GM19395 (cell line): ENCODE measurements at regions not wholly inside any gene's neighbourhood (a gene's known extent, or its start where the extent isn't known, plus 50 kb on each side); places are given as distances from the start of the nearest gene placed in this dataset.
A peak's percentile ranks its signal among the peaks of the same experiment; 100 is the strongest.
"Not testable (repeated sequence)": the region's sequence is repeated elsewhere in the genome, so short reads cannot be mapped to it uniquely, and the experiment has no call there.

Source experiments
- ATAC-seq: cut with Tn5 transposase; IDR thresholded peaks from one replicate; pipeline ENCODE4 v1.9.1; 2021; ENCODE audit warnings: mild to moderate bottlenecking, moderate library complexity; ENCODE audit not compliant: unreplicated experiment

GRCh38 chr5:10130881-10131280 is 118.8 kb downstream of the ATPSCKMT start:
- no peak for ATAC-seq

GRCh38 chr5:10126900-10127299 is 122.8 kb downstream of the ATPSCKMT start:
- no peak for ATAC-seq

DNA sequence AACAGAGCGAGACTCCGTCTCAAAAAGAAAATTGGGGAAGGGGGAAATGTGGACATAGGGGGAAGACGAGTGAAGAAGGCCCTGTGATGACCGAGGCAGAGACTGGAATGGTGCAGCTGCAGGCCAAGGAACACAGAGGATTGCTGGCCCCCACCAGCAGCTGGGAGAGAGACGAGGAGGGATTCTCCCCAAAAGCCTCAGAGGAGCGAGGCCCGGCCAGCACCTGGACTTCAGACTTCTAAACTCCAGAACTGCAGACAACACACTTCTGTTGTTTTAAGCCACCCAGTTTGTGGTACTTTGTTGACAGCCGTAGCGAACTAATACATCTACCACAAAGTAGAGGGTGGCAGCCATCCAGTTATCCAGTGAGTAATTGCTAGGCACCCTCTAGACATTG is 124.6 kb downstream of the ATPSCKMT start:
- ATAC-seq, result no peak

GRCh38 chr5:10124287-10124686 is 125.4 kb downstream of the ATPSCKMT start:
- no peak for ATAC-seq

DNA sequence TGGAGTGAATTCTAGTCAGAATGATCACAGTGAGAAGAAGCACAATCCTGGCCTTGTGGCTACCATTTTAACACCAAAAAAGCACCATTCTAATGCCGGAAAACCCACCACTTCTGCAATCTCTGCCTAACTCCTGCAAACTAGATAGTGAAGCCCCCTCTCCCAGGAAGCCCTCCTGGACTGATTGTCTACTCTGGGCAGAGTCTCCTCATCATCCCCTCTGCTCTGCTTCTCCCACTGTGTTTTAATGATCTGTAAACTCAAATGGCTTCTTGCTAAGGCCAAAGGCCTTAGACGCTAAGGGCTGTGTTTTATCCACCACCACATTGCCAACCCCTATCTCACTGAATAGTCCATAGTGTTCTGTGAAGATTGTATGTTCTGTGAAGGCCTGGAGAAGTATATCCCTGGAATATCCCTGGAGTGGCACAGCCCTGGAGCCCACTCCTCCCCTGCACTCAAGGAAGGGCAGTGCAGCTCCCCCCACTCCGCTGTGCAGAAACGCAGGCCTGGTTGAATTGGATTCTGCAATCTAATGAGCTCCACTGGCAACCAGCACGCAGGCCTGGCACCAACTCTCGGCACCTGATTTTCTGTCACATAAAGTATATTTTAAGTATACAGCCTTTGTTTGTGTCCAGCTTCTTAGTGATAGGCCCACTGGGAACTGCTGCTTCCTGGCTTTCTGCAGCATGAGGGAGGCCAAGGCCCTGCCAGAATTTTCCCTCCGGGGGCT is 126.3 kb downstream of the ATPSCKMT start:
- no peak for ATAC-seq

DNA sequence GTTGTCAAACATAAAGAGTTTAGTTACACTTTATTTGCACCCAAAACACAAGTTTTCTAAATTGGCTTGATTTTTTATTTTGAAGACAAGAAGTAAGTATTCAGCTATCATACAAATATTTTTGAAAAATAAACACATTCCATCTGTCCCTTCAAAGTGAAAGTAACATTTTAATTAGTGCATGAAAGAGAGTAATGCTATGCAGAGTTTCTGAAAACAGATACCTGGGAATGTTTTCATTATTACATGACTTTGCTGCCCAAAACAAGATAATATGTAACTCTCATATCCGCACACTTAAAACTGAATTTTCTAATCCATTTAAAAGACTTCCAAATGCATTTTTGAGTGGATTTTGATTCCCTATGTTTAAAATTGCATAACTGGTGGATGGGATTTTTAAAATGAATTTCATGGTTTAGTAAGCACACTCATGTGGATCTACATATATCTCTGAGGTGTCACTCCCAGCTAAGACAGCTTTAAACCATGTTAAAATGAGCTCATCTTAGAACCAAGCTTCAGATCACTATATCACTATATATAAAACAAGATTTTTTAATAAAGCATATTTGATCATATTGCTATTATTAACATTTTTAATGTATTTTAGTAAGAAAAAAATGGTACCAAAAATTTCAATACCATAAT is 127.5 kb downstream of the ATPSCKMT start:
- no peak for ATAC-seq

DNA sequence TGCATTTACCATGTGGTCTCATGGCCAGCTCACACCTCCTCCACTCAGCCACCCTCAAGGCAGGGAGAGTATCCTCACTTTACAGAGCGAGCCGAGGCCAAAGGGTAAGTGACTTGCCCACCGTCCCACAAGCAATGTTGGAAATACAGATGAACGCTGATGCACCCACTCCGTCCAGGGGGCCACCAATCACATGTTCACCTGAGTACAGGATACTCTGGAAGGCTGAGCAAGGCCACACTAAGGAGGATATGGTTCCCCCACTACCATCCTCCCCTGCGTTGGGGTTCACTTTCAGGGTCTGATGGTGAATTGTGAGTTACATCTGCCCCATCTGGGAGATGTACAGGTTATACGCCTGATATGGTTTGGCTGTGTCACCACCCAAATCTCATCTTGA is 128.8 kb downstream of the ATPSCKMT start:
- ATAC-seq, result no peak

GRCh38 chr5:10118150-10118549 is 131.5 kb downstream of the ATPSCKMT start:
- ATAC-seq, result no peak

- no peak for ATAC-seq
These were observed 133.1 kb downstream of the ATPSCKMT start for GRCh38 chr5:10116594-10116993.

DNA sequence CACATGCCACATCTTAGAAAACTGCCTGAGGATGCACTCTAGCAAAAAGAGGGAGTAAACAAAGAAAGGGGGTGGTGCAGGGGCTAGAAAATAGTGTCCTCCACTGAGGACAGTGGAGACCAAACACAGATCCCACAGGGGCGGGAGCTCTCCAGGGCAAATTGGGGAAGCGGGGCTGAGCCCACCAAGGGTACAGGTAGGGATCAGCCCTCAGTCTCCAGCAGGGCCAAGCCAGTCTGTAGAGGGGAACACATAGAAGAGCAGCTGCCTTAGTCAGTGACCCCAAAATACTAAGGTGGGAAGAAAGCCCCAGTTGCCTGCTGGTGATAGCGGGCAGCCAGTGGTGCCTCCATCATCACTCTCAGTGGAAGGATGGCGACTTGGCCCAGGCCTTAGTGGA is 134.0 kb downstream of the ATPSCKMT start:
- ATAC-seq, result no peak

DNA sequence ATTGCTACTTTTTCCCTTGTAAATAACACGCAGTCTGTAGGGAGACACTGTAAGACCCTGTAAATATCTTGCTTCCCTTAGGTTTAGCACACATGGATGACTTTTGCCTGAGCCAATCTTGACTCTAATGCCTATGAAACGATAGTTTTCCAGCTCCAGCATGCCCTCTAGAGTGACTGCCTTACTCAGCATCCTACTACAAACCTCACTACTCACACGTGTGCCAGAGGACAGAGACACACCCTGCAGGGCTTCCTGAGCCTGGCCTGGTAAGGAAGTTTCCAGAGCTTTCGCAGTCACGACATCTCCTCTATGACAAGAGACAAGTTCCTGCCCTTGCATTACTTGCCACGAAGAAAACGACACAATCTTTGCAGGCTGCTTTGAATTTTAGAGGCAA is 138.1 kb downstream of the ATPSCKMT start:
- peak; percentile 74 for ATAC-seq

GRCh38 chr5:10110228-10110627 is 139.5 kb downstream of the ATPSCKMT start:
- no peak for ATAC-seq

GRCh38 chr5:10109299-10109698 is 140.4 kb downstream of the ATPSCKMT start:
- no peak for ATAC-seq

GRCh38 chr5:10106806-10107205 is 142.9 kb downstream of the ATPSCKMT start:
- no peak for ATAC-seq

- ATAC-seq, result no peak
These were observed 143.4 kb downstream of the ATPSCKMT start for GRCh38 chr5:10106285-10106684.

- ATAC-seq, result no peak
These were observed 146.8 kb downstream of the ATPSCKMT start for GRCh38 chr5:10102706-10103497.

GRCh38 chr5:10102235-10102634 is 147.5 kb downstream of the ATPSCKMT start:
- ATAC-seq, result not testable (repeated sequence)

- ATAC-seq, result no peak
These were observed 150.1 kb downstream of the ATPSCKMT start for GRCh38 chr5:10099548-10099947.

DNA sequence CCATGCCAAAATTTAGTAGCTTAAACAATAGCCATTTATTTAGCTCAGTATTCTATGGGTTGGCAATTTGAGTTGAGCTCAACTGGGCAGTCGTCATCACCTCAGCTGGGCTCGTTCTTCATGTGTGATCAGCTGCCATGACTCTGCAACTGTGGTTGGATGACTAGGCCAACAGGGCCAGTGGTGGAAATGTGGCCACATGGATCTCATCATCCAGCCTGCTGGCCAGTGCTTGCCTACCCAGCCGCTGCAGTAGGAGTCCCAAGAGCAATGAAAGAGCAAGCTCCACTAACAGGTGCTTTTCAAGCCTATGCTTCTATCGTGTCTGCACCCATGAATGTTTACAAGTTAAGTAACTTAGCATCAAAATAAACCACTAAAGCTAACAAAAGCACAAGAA is 158.0 kb downstream of the ATPSCKMT start:
- ATAC-seq, result no peak

DNA sequence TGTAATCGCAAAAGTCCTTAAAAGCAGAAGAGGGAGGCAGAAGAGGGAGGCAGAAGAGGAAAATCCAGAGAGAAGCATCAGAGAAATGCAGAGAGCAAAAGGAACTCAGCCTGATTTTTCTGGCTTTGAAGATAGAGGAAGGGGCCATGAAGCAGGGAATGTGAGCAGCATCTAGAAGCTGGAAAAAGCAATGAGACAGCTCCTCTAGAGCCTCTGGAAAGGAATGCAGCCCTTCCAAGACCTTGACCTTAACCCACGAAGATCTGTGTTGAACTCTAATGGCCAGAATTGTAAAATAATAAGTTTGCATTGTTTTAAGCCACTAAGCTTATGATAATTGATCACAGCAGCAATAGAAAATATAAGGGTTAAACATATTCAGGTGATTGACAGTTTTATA is 159.6 kb downstream of the ATPSCKMT start:
- no peak for ATAC-seq

DNA sequence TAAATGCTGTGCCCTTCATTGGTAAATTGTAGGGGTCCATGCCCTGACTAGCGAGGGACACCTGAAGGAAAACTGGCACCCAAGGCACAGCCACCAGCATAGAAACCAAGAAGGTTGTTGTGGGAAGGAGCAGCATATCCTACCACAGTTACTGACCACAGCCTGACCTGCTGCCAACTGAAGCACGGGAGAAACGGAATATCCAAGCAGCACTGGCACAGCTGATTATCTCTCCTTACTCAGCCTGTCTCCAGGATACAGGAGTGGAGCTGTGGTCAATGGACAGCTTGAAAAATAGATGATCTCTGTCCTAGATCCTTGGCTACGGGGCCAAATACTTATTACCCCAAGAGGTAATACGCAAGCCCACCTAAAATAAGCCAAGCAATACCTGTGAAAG is 164.5 kb downstream of the ATPSCKMT start:
- no peak for ATAC-seq

GRCh38 chr5:10081584-10081983 is 168.1 kb downstream of the ATPSCKMT start:
- no peak for ATAC-seq
